ENCODE measurements at regions not wholly inside any gene's neighbourhood (a gene's known extent, or its start where the extent isn't known, plus 50 kb on each side); places are given as distances from the start of the nearest gene placed in this dataset.

- H3K4me3 Mint-ChIP-seq: no peak overlapping the region
- H3K4me1 Mint-ChIP-seq: no peaks in the 10 kb centered on the region
- H3K9me3 Mint-ChIP-seq: no peaks in the 10 kb centered on the region
- TF ChIP-seq CTCF (IDR thresholded peaks at IDR 0.05): no peak
- no peaks in the 10 kb centered on the region for H3K36me3 Mint-ChIP-seq (ENCODE audit: low read depth)
- H3K27me3 Mint-ChIP-seq: no peaks in the 10 kb centered on the region
- CTCF ChIA-PET: no interaction called here
- no peak for DNase-seq
- intact Hi-C loops (cut with micrococcal nuclease): no loop called here
- ATAC-seq (ENCODE audit: low read depth): no peak
- no peak overlapping the region for H3K27ac Mint-ChIP-seq
- POLR2A ChIA-PET: no interaction called here
Observed at GRCh38 chr11:92820860-92821259, 148.6 kb upstream of the MTNR1B start.

GRCh38 chr11:92822410-92822809 is 147.0 kb upstream of the MTNR1B start:
- Mint-ChIP-seq H3K4me3 (no peak overlapping the region), H3K27me3 (no peaks in the 10 kb centered on the region), H3K36me3 (ENCODE audit: low read depth) (no peaks in the 10 kb centered on the region), H3K27ac (no peak overlapping the region), H3K9me3 (no peaks in the 10 kb centered on the region), H3K4me1 (no peaks in the 10 kb centered on the region)
- no peak for DNase-seq
- TF ChIP-seq CTCF (IDR thresholded peaks at IDR 0.05): no peak
- intact Hi-C loops (cut with micrococcal nuclease): no loop called here
- ChIA-PET POLR2A (no interaction called here), CTCF (no interaction called here)
- ATAC-seq (ENCODE audit: low read depth): no peak

GRCh38 chr11:92826136-92826535 is 143.3 kb upstream of the MTNR1B start:
- H3K27ac Mint-ChIP-seq: no peak overlapping the region
- H3K4me1 Mint-ChIP-seq: no peaks in the 10 kb centered on the region
- ChIA-PET CTCF (no interaction called here), POLR2A (no interaction called here)
- intact Hi-C loops (cut with micrococcal nuclease): no loop called here
- TF ChIP-seq CTCF (IDR thresholded peaks at IDR 0.05): no peak
- no peak overlapping the region for H3K4me3 Mint-ChIP-seq
- H3K36me3 Mint-ChIP-seq (ENCODE audit: low read depth): no peaks in the 10 kb centered on the region
- no peaks in the 10 kb centered on the region for H3K27me3 Mint-ChIP-seq
- DNase-seq (no peak), ATAC-seq (ENCODE audit: low read depth) (no peak)
- H3K9me3 Mint-ChIP-seq: no peaks in the 10 kb centered on the region

GRCh38 chr11:92826603-92827002 is 142.8 kb upstream of the MTNR1B start:
- no peaks in the 10 kb centered on the region for H3K9me3 Mint-ChIP-seq
- TF ChIP-seq CTCF (IDR thresholded peaks at IDR 0.05): no peak
- intact Hi-C loops (cut with micrococcal nuclease): no loop called here
- CTCF ChIA-PET: no interaction called here
- H3K27me3 Mint-ChIP-seq: no peaks in the 10 kb centered on the region
- H3K4me1 Mint-ChIP-seq: no peaks in the 10 kb centered on the region
- no peak overlapping the region for H3K27ac Mint-ChIP-seq
- H3K4me3 Mint-ChIP-seq: no peak overlapping the region
- POLR2A ChIA-PET: no interaction called here
- ATAC-seq (ENCODE audit: low read depth) (no peak), DNase-seq (no peak)
- H3K36me3 Mint-ChIP-seq (ENCODE audit: low read depth): no peaks in the 10 kb centered on the region

- H3K4me3 Mint-ChIP-seq: no peak overlapping the region
- H3K9me3 Mint-ChIP-seq: no peaks in the 10 kb centered on the region
- TF ChIP-seq CTCF (IDR thresholded peaks at IDR 0.05): no peak
- intact Hi-C loops (cut with micrococcal nuclease): no loop called here
- no peak overlapping the region for H3K27ac Mint-ChIP-seq
- DNase-seq (no peak), ATAC-seq (ENCODE audit: low read depth) (no peak)
- ChIA-PET POLR2A (no interaction called here), CTCF (no interaction called here)
- no peaks in the 10 kb centered on the region for H3K4me1 Mint-ChIP-seq
- no peaks in the 10 kb centered on the region for H3K27me3 Mint-ChIP-seq
- H3K36me3 Mint-ChIP-seq (ENCODE audit: low read depth): no peaks in the 10 kb centered on the region
Observed at GRCh38 chr11:92827132-92827531, 142.3 kb upstream of the MTNR1B start.

Measured in activated B cell treated with CpG ODN at 0.5 μM for 24 hours (primary cell).